ENCODE measurements at regions not wholly inside any gene's neighbourhood (a gene's known extent, or its start where the extent isn't known, plus 50 kb on each side); places are given as distances from the start of the nearest gene placed in this dataset.

DNA sequence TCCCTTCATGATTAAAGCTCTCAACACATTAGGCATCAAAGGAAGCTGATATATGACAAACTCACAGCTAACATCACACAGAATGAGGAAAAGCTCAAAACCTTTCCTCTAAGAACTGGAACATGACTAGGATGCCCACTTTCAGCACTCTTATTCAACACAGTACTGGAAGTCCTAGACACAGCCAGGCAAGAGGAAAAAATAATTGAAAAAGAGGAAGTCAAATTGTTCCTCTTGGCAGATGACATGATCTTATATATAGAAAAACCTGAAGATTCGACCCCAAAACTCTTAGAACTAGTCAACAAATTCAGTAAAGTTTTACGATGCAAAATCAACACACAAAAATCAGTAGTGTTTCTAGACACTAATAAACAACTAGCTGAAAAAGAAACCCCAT lies 144.3 kb upstream of the NREP start:
- TF ChIP-seq CTCF (conservative IDR thresholded peaks at IDR 0.05; ENCODE audit: low read length) = no peak
- TF ChIP-seq EZH2phosphoT487 (IDR thresholded peaks at IDR 0.05; ENCODE audit: borderline replicate concordance, low read depth, low read length) = no peak
